ENCODE measurements at regions not wholly inside any gene's neighbourhood (a gene's known extent, or its start where the extent isn't known, plus 50 kb on each side); places are given as distances from the start of the nearest gene placed in this dataset.

GRCh38 chr5:148751025-148751424 is 75.4 kb upstream of the ADRB2 start:
- TF ChIP-seq CTCF (IDR thresholded peaks at IDR 0.05) (no peak), EZH2phosphoT487 (IDR thresholded peaks at IDR 0.05) (no peak)
